ENCODE measurements at regions not wholly inside any gene's neighbourhood (a gene's known extent, or its start where the extent isn't known, plus 50 kb on each side); places are given as distances from the start of the nearest gene placed in this dataset.
"Not testable (repeated sequence)": the region's sequence is repeated elsewhere in the genome, so short reads cannot be mapped to it uniquely, and the experiment has no call there.

- no peak for DNase-seq
Measured at GRCh38 chr1:30101016-30101415, 622.4 kb downstream of the MATN1 start.

GRCh38 chr1:30100524-30100862 is 622.9 kb downstream of the MATN1 start:
- DNase-seq: no peak

- no peak for DNase-seq
Measured at GRCh38 chr1:30099587-30100523, 623.5 kb downstream of the MATN1 start.

- not testable (repeated sequence) for DNase-seq
Measured at GRCh38 chr1:30097851-30098250, 625.5 kb downstream of the MATN1 start.

- no peak for DNase-seq
Measured at GRCh38 chr1:30095451-30096025, 627.8 kb downstream of the MATN1 start.

GRCh38 chr1:30095051-30095450 is 628.3 kb downstream of the MATN1 start:
- no peak for DNase-seq

- no peak for DNase-seq
Measured at GRCh38 chr1:30092051-30092858, 631.1 kb downstream of the MATN1 start.

- DNase-seq: no peak
Measured at GRCh38 chr1:30090162-30090820, 633.1 kb downstream of the MATN1 start.

- DNase-seq: peak; percentile 19
Measured at GRCh38 chr1:30089024-30089430, 634.4 kb downstream of the MATN1 start.

- no peak for DNase-seq
Measured at GRCh38 chr1:30088594-30088993, 634.8 kb downstream of the MATN1 start.

GRCh38 chr1:30087465-30087864 is 635.9 kb downstream of the MATN1 start:
- DNase-seq: peak; percentile 5

GRCh38 chr1:30085811-30086770 is 637.3 kb downstream of the MATN1 start:
- peak; percentile 40 for DNase-seq

- DNase-seq: no peak
Measured at GRCh38 chr1:30084909-30085571, 638.3 kb downstream of the MATN1 start.

GRCh38 chr1:30083800-30084464 is 639.5 kb downstream of the MATN1 start:
- DNase-seq: no peak

GRCh38 chr1:30081379-30082102 is 641.8 kb downstream of the MATN1 start:
- DNase-seq: no peak

GRCh38 chr1:30075916-30076315 is 647.5 kb downstream of the MATN1 start:
- DNase-seq: not testable (repeated sequence)

GRCh38 chr1:30068787-30069472 is 654.5 kb downstream of the MATN1 start:
- no peak for DNase-seq

- DNase-seq: no peak
Measured at GRCh38 chr1:30064547-30064946, 658.8 kb downstream of the MATN1 start.

- no peak for DNase-seq
Measured at GRCh38 chr1:30063621-30064280, 659.6 kb downstream of the MATN1 start.

Measured in NCI-H1694 (cell line).